GM18907 (cell line): ENCODE measurements at regions not wholly inside any gene's neighbourhood (a gene's known extent, or its start where the extent isn't known, plus 50 kb on each side); places are given as distances from the start of the nearest gene placed in this dataset.
"Not testable (repeated sequence)": the region's sequence is repeated elsewhere in the genome, so short reads cannot be mapped to it uniquely, and the experiment has no call there.

ENCODE experiments used
- ATAC-seq: cut with Tn5 transposase; IDR thresholded peaks from one replicate; pipeline ENCODE4 v1.9.1; 2021; ENCODE audit warnings: mild to moderate bottlenecking, moderate library complexity; ENCODE audit not compliant: unreplicated experiment

GRCh38 chr7:67875558-67875957 lies 878.9 kb downstream of the TYW1 start:
- no peak for ATAC-seq

GRCh38 chr7:67878808-67879207 lies 882.2 kb downstream of the TYW1 start:
- ATAC-seq = no peak

GRCh38 chr7:67882843-67883242 lies 886.2 kb downstream of the TYW1 start:
- no peak for ATAC-seq

- ATAC-seq = no peak
Observed at GRCh38 chr7:67890316-67890715, 893.7 kb downstream of the TYW1 start.

GRCh38 chr7:67894746-67895145 lies 898.1 kb downstream of the TYW1 start:
- ATAC-seq = no peak

GRCh38 chr7:67896721-67897120 lies 900.1 kb downstream of the TYW1 start:
- ATAC-seq = no peak

GRCh38 chr7:67900456-67900855 lies 903.8 kb downstream of the TYW1 start:
- no peak for ATAC-seq

- no peak for ATAC-seq
Observed at GRCh38 chr7:67901808-67902480, 905.3 kb downstream of the TYW1 start.

- ATAC-seq = no peak
Observed at GRCh38 chr7:67907792-67908191, 911.2 kb downstream of the TYW1 start.

GRCh38 chr7:67912437-67912836 lies 915.8 kb downstream of the TYW1 start:
- no peak for ATAC-seq

GRCh38 chr7:67913604-67914003 lies 917.0 kb downstream of the TYW1 start:
- no peak for ATAC-seq

- ATAC-seq = not testable (repeated sequence)
Observed at GRCh38 chr7:67916111-67916510, 919.5 kb downstream of the TYW1 start.

GRCh38 chr7:67916571-67917436 lies 920.2 kb downstream of the TYW1 start:
- ATAC-seq = no peak

GRCh38 chr7:67917437-67917755 lies 920.8 kb downstream of the TYW1 start:
- no peak for ATAC-seq

GRCh38 chr7:67918158-67918557 lies 921.5 kb downstream of the TYW1 start:
- no peak for ATAC-seq

- ATAC-seq = no peak
Observed at GRCh38 chr7:67923286-67923685, 926.7 kb downstream of the TYW1 start.

- no peak for ATAC-seq
Observed at GRCh38 chr7:67928141-67928540, 931.5 kb downstream of the TYW1 start.

- not testable (repeated sequence) for ATAC-seq
Observed at GRCh38 chr7:67936447-67936846, 939.8 kb downstream of the TYW1 start.

GRCh38 chr7:67940400-67940799 lies 943.8 kb downstream of the TYW1 start:
- no peak for ATAC-seq

GRCh38 chr7:67947191-67947590 lies 950.6 kb downstream of the TYW1 start:
- ATAC-seq = no peak

GRCh38 chr7:67947646-67948045 lies 951.0 kb downstream of the TYW1 start:
- ATAC-seq = no peak

GRCh38 chr7:67950321-67951083 lies 953.9 kb downstream of the TYW1 start:
- ATAC-seq = no peak
